ENCODE measurements at regions not wholly inside any gene's neighbourhood (a gene's known extent, or its start where the extent isn't known, plus 50 kb on each side); places are given as distances from the start of the nearest gene placed in this dataset.

- DNase-seq (ENCODE audit: extremely low read depth in 1 of 4, low spot score in 3 of 4) (no peak), FAIRE-seq (no peak), ATAC-seq (no peak)
- H3K9me1 ChIP-seq (ENCODE audit: control insufficient read depth, insufficient read depth, low read length), result no peaks in the 10 kb centered on the region
- H3K9me3 ChIP-seq (replicated peaks; ENCODE audit: control insufficient read depth, insufficient read depth, low read depth, low read length), result no peaks in the 10 kb centered on the region
- no peaks in the 10 kb centered on the region for H3K79me2 ChIP-seq (ENCODE audit: control insufficient read depth, insufficient read depth, low read length)
- no peaks in the 10 kb centered on the region for H4K20me1 ChIP-seq (replicated peaks; ENCODE audit: control insufficient read depth, insufficient read depth, low read length)
- CTCF ChIA-PET (ENCODE audit: low intra/inter-chr PET ratio), result no interaction called here
- H3K4me1 ChIP-seq (replicated peaks in 1 of 2; ENCODE audit: control insufficient read depth in 2 of 2, insufficient read depth in 2 of 2, low read length in 2 of 2), result no peaks in the 10 kb centered on the region
- H3K9ac ChIP-seq (ENCODE audit: insufficient read depth in 1 of 2, low read depth in 2 of 2, low read length in 2 of 2), result no peak overlapping the region
- TF ChIP-seq NCOA4 (IDR thresholded peaks at IDR 0.05; ENCODE audit: partially characterized antibody), result no peak
- TF ChIP-seq SMARCA5 (IDR thresholded peaks at IDR 0.05), result no peak
- no peak for TF ChIP-seq HDGF (IDR thresholded peaks at IDR 0.05)
- no peak for TF ChIP-seq SNIP1 (IDR thresholded peaks at IDR 0.05; ENCODE audit: low read depth)
- TF ChIP-seq ZBTB9 (CRISPR knock-in tag; IDR thresholded peaks at IDR 0.05), result no peak
- TF ChIP-seq YY1 (IDR thresholded peaks at IDR 0.05; ENCODE audit: borderline replicate concordance in 1 of 3, control insufficient read depth in 1 of 3, extremely low read depth in 1 of 3, insufficient read depth in 3 of 3, insufficient read length in 1 of 3, insufficient replicate concordance in 2 of 3, low read depth in 1 of 3, low read length in 2 of 3), result no peak
- no peak for TF ChIP-seq ZNF431 (CRISPR knock-in tag; IDR thresholded peaks at IDR 0.05)
- no peak for TF ChIP-seq NR2C2 (CRISPR knock-in tag; IDR thresholded peaks at IDR 0.05)
- TF ChIP-seq NR2C2 (tag; IDR thresholded peaks at IDR 0.05), result no peak
- TF ChIP-seq ZNF311 (CRISPR knock-in tag; IDR thresholded peaks at IDR 0.05), result no peak
- TF ChIP-seq RCOR1 (IDR thresholded peaks at IDR 0.05; ENCODE audit: borderline replicate concordance in 1 of 2, low read depth in 2 of 2, low read length in 2 of 2), result no peak
- no peak for TF ChIP-seq ZNF586 (CRISPR knock-in tag; conservative IDR thresholded peaks at IDR 0.05)
- no peak for TF ChIP-seq ZNF232 (CRISPR knock-in tag; IDR thresholded peaks at IDR 0.05)
- TF ChIP-seq ZBTB1 (CRISPR knock-in tag; IDR thresholded peaks at IDR 0.05; ENCODE audit: borderline replicate concordance, low read depth), result no peak
- no peak for TF ChIP-seq MBD2 (IDR thresholded peaks at IDR 0.05; ENCODE audit: borderline replicate concordance, low read depth)
- TF ChIP-seq ZNF551 (CRISPR knock-in tag; IDR thresholded peaks at IDR 0.05), result no peak
- TF ChIP-seq BRF2 (IDR thresholded peaks at IDR 0.05; ENCODE audit: borderline replicate concordance, insufficient read depth, insufficient read length), result no peak
- TF ChIP-seq ZNF584 (CRISPR knock-in tag; IDR thresholded peaks at IDR 0.05; ENCODE audit: low read depth), result no peak
- no peak for TF ChIP-seq YBX1 (IDR thresholded peaks at IDR 0.05)
- no peak for TF ChIP-seq HDAC2 (IDR thresholded peaks at IDR 0.05)
- POLR2A ChIA-PET, result interaction anchor here (0.9 kb wide), 1 partner anchor 9 kb away, joined by 3 read pairs; no protein-coding TSS in a partner anchor
- no peaks in the 10 kb centered on the region for H3K27me3 ChIP-seq (ENCODE audit: control insufficient read depth in 2 of 2, insufficient read depth in 2 of 2, low read length in 2 of 2)
- H3K4me2 ChIP-seq (ENCODE audit: insufficient read depth, low read length), result no peak overlapping the region
- H3K27ac ChIP-seq (ENCODE audit: extremely low read depth, low read depth, low read length), result no peak overlapping the region
- no TSS peak for BruUV-seq (replicated peaks)
- 0% methylated on average over 4 of the region's 4 CpGs for WGBS (ENCODE audit: insufficient coverage, low coverage, missing lambda C conversion rate)
- no peaks in the 10 kb centered on the region for H3K36me3 ChIP-seq (ENCODE audit: control insufficient read depth, insufficient read depth, low read length)
- no peak overlapping the region for H2AFZ ChIP-seq (ENCODE audit: low read depth, low read length)
- intact Hi-C loops (cut with micrococcal nuclease), result no loop called here
- H3K4me3 ChIP-seq, result no peak overlapping the region
- in situ Hi-C loops (cut with MboI), result no loop called here
Measured at GRCh38 chr1:96559181-96559580, 162.4 kb upstream of the PTBP2 start.
